ENCODE measurements at regions not wholly inside any gene's neighbourhood (a gene's known extent, or its start where the extent isn't known, plus 50 kb on each side); places are given as distances from the start of the nearest gene placed in this dataset.

DNA sequence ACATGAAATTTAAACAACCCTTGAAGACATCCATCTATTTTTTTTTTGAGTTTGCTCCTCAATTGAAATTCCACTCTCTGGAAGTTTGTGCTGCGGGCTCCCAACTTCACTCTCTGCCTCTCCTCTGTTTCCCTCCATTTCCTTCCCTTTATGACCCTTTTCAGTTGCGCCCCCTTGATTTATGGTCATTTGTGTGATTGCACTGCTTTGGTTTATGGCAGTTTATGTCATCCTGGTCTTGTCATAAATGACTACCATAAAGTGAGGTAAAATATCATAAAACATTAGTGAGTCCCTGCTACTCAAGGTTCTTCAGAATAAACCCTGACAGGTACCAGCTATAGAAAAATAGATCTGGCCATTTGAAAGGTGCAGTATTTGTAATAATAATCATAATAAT lies 348.3 kb upstream of the ZFP64 start:
- H3K79me2 ChIP-seq (ENCODE audit: insufficient read depth, low read length), result no peaks in the 10 kb centered on the region
- H3K4me2 ChIP-seq (ENCODE audit: low read depth, low read length, poor library complexity, severe bottlenecking), result no peak overlapping the region
- no peaks in the 10 kb centered on the region for H3K4me1 ChIP-seq (ENCODE audit: insufficient read depth, low read length, poor library complexity, severe bottlenecking)
- H3F3A ChIP-seq (ENCODE audit: low read depth), result no peaks in the 10 kb centered on the region
- H3K9ac ChIP-seq (ENCODE audit: low read depth, low read length, poor library complexity, severe bottlenecking), result no peak overlapping the region
- H3K36me3 ChIP-seq (ENCODE audit: insufficient read depth, low read length), result no peaks in the 10 kb centered on the region
- no peaks in the 10 kb centered on the region for H3K9me3 ChIP-seq (ENCODE audit: insufficient read depth, low read depth, low read length)
- H3K27me3 ChIP-seq (ENCODE audit: insufficient read depth, low read length, poor library complexity, severe bottlenecking), result no peaks in the 10 kb centered on the region
- no peaks in the 10 kb centered on the region for H3K9me2 ChIP-seq (replicated peaks; ENCODE audit: low read depth, low read length)
- H3K4me3 ChIP-seq (ENCODE audit: low read length, poor library complexity, severe bottlenecking), result no peak overlapping the region
- H4K20me1 ChIP-seq (ENCODE audit: insufficient read depth, low read length, poor library complexity, severe bottlenecking), result no peaks in the 10 kb centered on the region
- H2AFZ ChIP-seq (ENCODE audit: low read length), result no peak overlapping the region
- TF ChIP-seq, protein P1, sequence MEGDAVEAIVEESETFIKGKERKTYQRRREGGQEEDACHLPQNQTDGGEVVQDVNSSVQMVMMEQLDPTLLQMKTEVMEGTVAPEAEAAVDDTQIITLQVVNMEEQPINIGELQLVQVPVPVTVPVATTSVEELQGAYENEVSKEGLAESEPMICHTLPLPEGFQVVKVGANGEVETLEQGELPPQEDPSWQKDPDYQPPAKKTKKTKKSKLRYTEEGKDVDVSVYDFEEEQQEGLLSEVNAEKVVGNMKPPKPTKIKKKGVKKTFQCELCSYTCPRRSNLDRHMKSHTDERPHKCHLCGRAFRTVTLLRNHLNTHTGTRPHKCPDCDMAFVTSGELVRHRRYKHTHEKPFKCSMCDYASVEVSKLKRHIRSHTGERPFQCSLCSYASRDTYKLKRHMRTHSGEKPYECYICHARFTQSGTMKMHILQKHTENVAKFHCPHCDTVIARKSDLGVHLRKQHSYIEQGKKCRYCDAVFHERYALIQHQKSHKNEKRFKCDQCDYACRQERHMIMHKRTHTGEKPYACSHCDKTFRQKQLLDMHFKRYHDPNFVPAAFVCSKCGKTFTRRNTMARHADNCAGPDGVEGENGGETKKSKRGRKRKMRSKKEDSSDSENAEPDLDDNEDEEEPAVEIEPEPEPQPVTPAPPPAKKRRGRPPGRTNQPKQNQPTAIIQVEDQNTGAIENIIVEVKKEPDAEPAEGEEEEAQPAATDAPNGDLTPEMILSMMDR (conservative IDR thresholded peaks at IDR 0.05; ENCODE audit: low read length), result no peak
- TF ChIP-seq EZH2phosphoT487 (IDR thresholded peaks at IDR 0.05; ENCODE audit: borderline replicate concordance), result no peak

DNA sequence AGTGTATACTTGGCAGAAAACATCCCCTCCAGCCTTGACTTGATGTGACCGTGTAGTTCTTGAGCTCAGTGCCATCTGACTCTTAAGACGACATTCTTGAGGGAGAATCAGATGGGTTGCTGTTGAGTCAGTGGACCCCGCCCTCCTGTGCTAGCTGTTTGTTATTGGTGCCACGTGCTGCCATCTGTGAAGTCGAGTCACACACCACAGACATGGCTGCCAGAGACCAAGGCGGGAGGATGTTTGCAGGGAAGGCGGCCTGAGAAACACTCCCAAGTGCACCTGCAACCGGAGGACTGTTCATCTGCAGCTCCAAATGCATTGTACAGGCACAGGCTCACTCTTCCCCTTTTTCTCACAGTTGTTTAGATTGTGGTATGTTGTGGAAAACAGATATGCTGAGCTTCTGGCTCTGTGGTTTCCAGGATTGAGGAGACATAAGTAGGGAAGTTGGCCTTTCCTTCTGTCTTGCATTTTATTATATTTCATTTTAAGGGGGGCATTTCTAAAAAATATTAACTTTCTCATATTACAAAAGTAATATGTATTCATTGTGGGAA lies 345.3 kb upstream of the ZFP64 start:
- Histone ChIP-seq H3K9me2 (replicated peaks; ENCODE audit: low read depth, low read length) (no peaks in the 10 kb centered on the region), H3K4me3 (ENCODE audit: low read length, poor library complexity, severe bottlenecking) (no peak overlapping the region), H3K79me2 (ENCODE audit: insufficient read depth, low read length) (no peaks in the 10 kb centered on the region), H3K36me3 (ENCODE audit: insufficient read depth, low read length) (no peaks in the 10 kb centered on the region), H3K9ac (ENCODE audit: low read depth, low read length, poor library complexity, severe bottlenecking) (no peak overlapping the region), H3K4me1 (ENCODE audit: insufficient read depth, low read length, poor library complexity, severe bottlenecking) (no peaks in the 10 kb centered on the region), H2AFZ (ENCODE audit: low read length) (no peak overlapping the region), H3F3A (ENCODE audit: low read depth) (no peaks in the 10 kb centered on the region), H3K4me2 (ENCODE audit: low read depth, low read length, poor library complexity, severe bottlenecking) (no peak overlapping the region), H4K20me1 (ENCODE audit: insufficient read depth, low read length, poor library complexity, severe bottlenecking) (no peaks in the 10 kb centered on the region), H3K27me3 (ENCODE audit: insufficient read depth, low read length, poor library complexity, severe bottlenecking) (no peaks in the 10 kb centered on the region), H3K9me3 (ENCODE audit: insufficient read depth, low read depth, low read length) (no peaks in the 10 kb centered on the region)
- TF ChIP-seq, protein P1 (conservative IDR thresholded peaks at IDR 0.05; ENCODE audit: low read length), result no peak
- no peak for TF ChIP-seq EZH2phosphoT487 (IDR thresholded peaks at IDR 0.05; ENCODE audit: borderline replicate concordance)

DNA sequence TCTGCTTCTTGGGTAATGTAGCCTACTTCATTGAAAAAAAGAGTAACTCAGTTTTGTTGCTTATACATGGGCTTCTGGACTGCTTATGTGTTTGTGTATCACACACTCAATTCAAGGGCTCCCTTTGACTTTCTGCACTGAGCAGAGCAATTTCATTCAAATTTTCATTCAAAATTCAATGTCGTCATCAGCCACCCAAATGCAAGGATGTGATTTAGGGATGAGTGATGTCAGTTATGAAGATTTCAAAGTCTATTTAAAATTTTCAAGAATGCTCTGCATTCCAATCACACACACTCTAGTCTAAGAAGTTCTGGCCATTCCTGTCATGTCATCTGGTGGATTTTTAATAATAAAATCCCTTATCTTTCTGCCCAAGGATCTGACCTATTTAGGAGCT lies 344.5 kb upstream of the ZFP64 start:
- H3K4me3 ChIP-seq (ENCODE audit: low read length, poor library complexity, severe bottlenecking), result no peak overlapping the region
- no peaks in the 10 kb centered on the region for H3K36me3 ChIP-seq (ENCODE audit: insufficient read depth, low read length)
- H3K9me3 ChIP-seq (ENCODE audit: insufficient read depth, low read depth, low read length), result no peaks in the 10 kb centered on the region
- H3K4me1 ChIP-seq (ENCODE audit: insufficient read depth, low read length, poor library complexity, severe bottlenecking), result no peaks in the 10 kb centered on the region
- no peaks in the 10 kb centered on the region for H3K27me3 ChIP-seq (ENCODE audit: insufficient read depth, low read length, poor library complexity, severe bottlenecking)
- H3K9me2 ChIP-seq (replicated peaks; ENCODE audit: low read depth, low read length), result no peaks in the 10 kb centered on the region
- H3K4me2 ChIP-seq (ENCODE audit: low read depth, low read length, poor library complexity, severe bottlenecking), result no peak overlapping the region
- no peaks in the 10 kb centered on the region for H3K79me2 ChIP-seq (ENCODE audit: insufficient read depth, low read length)
- no peaks in the 10 kb centered on the region for H3F3A ChIP-seq (ENCODE audit: low read depth)
- no peak overlapping the region for H2AFZ ChIP-seq (ENCODE audit: low read length)
- no peaks in the 10 kb centered on the region for H4K20me1 ChIP-seq (ENCODE audit: insufficient read depth, low read length, poor library complexity, severe bottlenecking)
- no peak overlapping the region for H3K9ac ChIP-seq (ENCODE audit: low read depth, low read length, poor library complexity, severe bottlenecking)
- TF ChIP-seq, protein P1 (conservative IDR thresholded peaks at IDR 0.05; ENCODE audit: low read length), result no peak
- no peak for TF ChIP-seq EZH2phosphoT487 (IDR thresholded peaks at IDR 0.05; ENCODE audit: borderline replicate concordance)
